GM19240 (cell line): ENCODE measurements at regions not wholly inside any gene's neighbourhood (a gene's known extent, or its start where the extent isn't known, plus 50 kb on each side); places are given as distances from the start of the nearest gene placed in this dataset.

Experiments used
- DNase-seq: peaks from one replicate; pipeline ENCODE4 v3.0.0; 2011; ENCODE audit warnings: low spot score; ENCODE audit not compliant: insufficient read length

GRCh38 chr13:34862716-34863115, 79.4 kb upstream of the NBEA start:
- DNase-seq: no peak

- DNase-seq: no peak
These were observed 78.5 kb upstream of the NBEA start for GRCh38 chr13:34863360-34864135.

GRCh38 chr13:34864671-34865070, 77.4 kb upstream of the NBEA start:
- DNase-seq: no peak

GRCh38 chr13:34867590-34867989, 74.5 kb upstream of the NBEA start:
- no peak for DNase-seq

- no peak for DNase-seq
These were observed 73.3 kb upstream of the NBEA start for GRCh38 chr13:34868733-34869132.

GRCh38 chr13:34869696-34870095, 72.4 kb upstream of the NBEA start:
- DNase-seq: no peak

GRCh38 chr13:34878329-34878728, 63.7 kb upstream of the NBEA start:
- DNase-seq: no peak

- DNase-seq: no peak
These were observed 62.2 kb upstream of the NBEA start for GRCh38 chr13:34879851-34880250.

- no peak for DNase-seq
These were observed 60.6 kb upstream of the NBEA start for GRCh38 chr13:34881494-34881893.

- no peak for DNase-seq
These were observed 58.7 kb upstream of the NBEA start for GRCh38 chr13:34883396-34883795.

- DNase-seq: no peak
These were observed 57.7 kb upstream of the NBEA start for GRCh38 chr13:34884366-34884765.

- no peak for DNase-seq
These were observed 55.8 kb upstream of the NBEA start for GRCh38 chr13:34886121-34886875.

GRCh38 chr13:34886987-34887386, 55.1 kb upstream of the NBEA start:
- DNase-seq: no peak
